Liver (tissue), 8 donors: ENCODE measurements at regions not wholly inside any gene's neighbourhood (a gene's known extent, or its start where the extent isn't known, plus 50 kb on each side); places are given as distances from the start of the nearest gene placed in this dataset.

Experiments used
- DNase-seq: peaks from one replicate; pipeline ENCODE4 v3.0.0-alpha.2; 2017; ENCODE audit warnings: low spot score
- H3K27ac ChIP-seq, 2 donors: one replicate each; pipeline ENCODE4 v1.7.0; 2013; ENCODE audit warnings: inconsistent platforms in 2 of 2, low read length in 2 of 2, control low read depth in 1 of 2, low read depth in 1 of 2, mild to moderate bottlenecking in 1 of 2
- H3K27me3 ChIP-seq, 4 donors: one replicate each; pipeline versions ENCODE4 v1.6.1 to v1.7.0; 2013; ENCODE audit warnings: low read length in 3 of 4, inconsistent platforms in 1 of 4, mild to moderate bottlenecking in 1 of 4, moderate library complexity in 1 of 4; ENCODE audit not compliant: control insufficient read depth in 4 of 4, insufficient read depth in 4 of 4
- H3K36me3 ChIP-seq, 4 donors: one replicate each; pipeline versions ENCODE4 v1.6.1 to v1.7.0; 2013; ENCODE audit warnings: low read length in 3 of 4, mild to moderate bottlenecking in 3 of 4, low read depth in 1 of 4, moderate library complexity in 1 of 4; ENCODE audit not compliant: control insufficient read depth in 4 of 4, insufficient read depth in 3 of 4
- H3K4me1 ChIP-seq, 4 donors: one replicate each; pipeline versions ENCODE4 v1.6.1 to v1.7.0; 2013; ENCODE audit warnings: low read length in 3 of 4, mild to moderate bottlenecking in 3 of 4, moderate library complexity in 1 of 4; ENCODE audit not compliant: control insufficient read depth in 4 of 4, insufficient read depth in 4 of 4
- H3K4me3 ChIP-seq, 3 donors: one replicate each; pipeline versions ENCODE4 v1.6.1 to v1.7.0; 2013; ENCODE audit warnings: low read length in 3 of 3, control low read depth in 1 of 3, low read depth in 1 of 3, mild to moderate bottlenecking in 1 of 3
- H3K9ac ChIP-seq, 2 donors: one replicate each; pipeline ENCODE4 v1.7.0; 2013; ENCODE audit warnings: low read length in 2 of 2, mild to moderate bottlenecking in 2 of 2, moderate library complexity in 2 of 2, control low read depth in 1 of 2, low read depth in 1 of 2
- H3K9me3 ChIP-seq, 4 donors: one replicate each; pipeline versions ENCODE4 v1.6.1 to v1.7.0; 2013; ENCODE audit warnings: low read length in 3 of 4; ENCODE audit not compliant: control insufficient read depth in 4 of 4
- ATF3 ChIP-seq: IDR thresholded peaks from 2 replicates; pipeline ENCODE4 v1.6.1; 2016; ENCODE audit warnings: antibody characterized with exemption
- CTCF ChIP-seq: fragments of 150-350 bp; IDR thresholded peaks from 2 replicates; pipeline ENCODE4 v1.5.1; 2017; ENCODE audit warnings: improper control_type of control experiment, low read depth, low read length; ENCODE audit not compliant: missing input control
- FOXA1 ChIP-seq: IDR thresholded peaks from 2 replicates; pipeline ENCODE4 v1.6.1; 2016; ENCODE audit warnings: antibody characterized with exemption
- GABPA ChIP-seq, 2 donors: IDR thresholded peaks in 1 of 2; conservative IDR thresholded peaks in 1 of 2; 2 replicates each; pipeline ENCODE4 v1.6.1; 2016; ENCODE audit warnings: antibody characterized with exemption in 2 of 2, mild to moderate bottlenecking in 1 of 2, moderate library complexity in 1 of 2
- HNF4A ChIP-seq, 2 donors: conservative IDR thresholded peaks; 2 replicates each; pipeline ENCODE4 v1.6.1; 2016; ENCODE audit warnings: antibody characterized with exemption in 2 of 2, mild to moderate bottlenecking in 2 of 2
- HNF4G ChIP-seq: IDR thresholded peaks from 2 replicates; pipeline ENCODE4 v1.6.1; 2016; ENCODE audit warnings: antibody characterized with exemption
- JUND ChIP-seq, 2 donors: IDR thresholded peaks; 2 replicates each; pipeline ENCODE4 v1.6.1; 2016; ENCODE audit warnings: antibody characterized with exemption in 2 of 2
- MAX ChIP-seq: IDR thresholded peaks from 2 replicates; pipeline ENCODE4 v1.6.1; 2016; ENCODE audit warnings: antibody characterized with exemption
- NR2F2 ChIP-seq: IDR thresholded peaks from 2 replicates; pipeline ENCODE4 v1.6.1; 2016; ENCODE audit warnings: antibody characterized with exemption
- RAD21 ChIP-seq, 2 donors: IDR thresholded peaks; 2 replicates each; pipeline ENCODE4 v1.6.1; 2016; ENCODE audit warnings: antibody characterized with exemption in 2 of 2, mild to moderate bottlenecking in 2 of 2
- REST ChIP-seq: IDR thresholded peaks from 2 replicates; pipeline ENCODE4 v1.6.1; 2016; ENCODE audit warnings: antibody characterized with exemption, mild to moderate bottlenecking
- RXRA ChIP-seq, 2 donors: IDR thresholded peaks; 2 replicates each; pipeline ENCODE4 v1.6.1; 2017 to 2018; ENCODE audit warnings: antibody characterized with exemption in 2 of 2, mild to moderate bottlenecking in 1 of 2
- SP1 ChIP-seq: IDR thresholded peaks from 2 replicates; pipeline ENCODE4 v1.6.1; 2018; ENCODE audit warnings: antibody characterized with exemption, mild to moderate bottlenecking
- YY1 ChIP-seq: IDR thresholded peaks from 2 replicates; pipeline ENCODE4 v1.6.1; 2016; ENCODE audit warnings: antibody characterized with exemption, mild to moderate bottlenecking
- ZBTB33 ChIP-seq: IDR thresholded peaks from 2 replicates; pipeline ENCODE4 v1.6.1; 2016; ENCODE audit warnings: antibody characterized with exemption
- WGBS: extraction: QIAGEN DNeasy Blood & Tissue Kit; methylation state at CpG from one replicate; pipeline ENCODE4 v1.1.7; 2013; 5-methylcytosine and 5-hydroxymethylcytosine counted together
- donor health status: healthy.
- donor health status: healthy.
- donor health status: healthy.
- donor health status: healthy.
- donor health status: healthy.

GRCh38 chr1:70675737-70676156 lies 264.7 kb downstream of the CTH start:
- TF ChIP-seq SP1 (no peak), YY1 (no peak), CTCF (no peak), HNF4G (no peak), GABPA (IDR thresholded peaks at IDR 0.05 in 1 of 2, conservative IDR thresholded peaks at IDR 0.05 in 1 of 2) (no peak), MAX (no peak), RAD21 (IDR thresholded peaks at IDR 0.05) (no peak), FOXA1 (no peak)
- Histone ChIP-seq H3K27ac (no peak overlapping the region), H3K36me3 (no peaks in the 10 kb centered on the region), H3K4me3 (no peak overlapping the region), H3K4me1 (no peaks in the 10 kb centered on the region), H3K9ac (no peak overlapping the region), H3K27me3 (no peaks in the 10 kb centered on the region), H3K9me3 (no peaks in the 10 kb centered on the region)
- no peak for DNase-seq
- WGBS, result 52% methylated on average over 5 of the region's 5 CpGs

GRCh38 chr1:70685300-70686286 lies 274.5 kb downstream of the CTH start:
- Histone ChIP-seq H3K9ac (no peak overlapping the region), H3K4me3 (no peak overlapping the region), H3K4me1 (no peaks in the 10 kb centered on the region), H3K9me3 (no peaks in the 10 kb centered on the region), H3K36me3 (no peaks in the 10 kb centered on the region), H3K27ac (no peak overlapping the region), H3K27me3 (no peaks in the 10 kb centered on the region)
- 70% methylated on average over 13 of the region's 13 CpGs for WGBS
- peak; percentile 53 for DNase-seq
- TF ChIP-seq RAD21 (IDR thresholded peaks at IDR 0.05), result peak; percentile 91 to 94
- no peak for TF ChIP-seq REST
- TF ChIP-seq CTCF, result peak; percentile 94
- peak; percentile 38 to 44 for TF ChIP-seq HNF4A (conservative IDR thresholded peaks at IDR 0.05)
- TF ChIP-seq RXRA (IDR thresholded peaks at IDR 0.05), result peak; percentile 30 to 59
- no peak for TF ChIP-seq JUND (IDR thresholded peaks at IDR 0.05)
- TF ChIP-seq SP1, result no peak
- TF ChIP-seq ATF3, result peak; percentile 65
- TF ChIP-seq NR2F2, result peak; percentile 93
- TF ChIP-seq ZBTB33, result no peak
